ENCODE measurements at regions not wholly inside any gene's neighbourhood (a gene's known extent, or its start where the extent isn't known, plus 50 kb on each side); places are given as distances from the start of the nearest gene placed in this dataset.

- ATAC-seq, result no peak
- no peak for TF ChIP-seq ARNTL (CRISPR knock-in tag; IDR thresholded peaks at IDR 0.05; ENCODE audit: borderline replicate concordance, low read depth)
- TF ChIP-seq ZC3H10 (CRISPR knock-in tag; IDR thresholded peaks at IDR 0.05), result no peak
- no peak for TF ChIP-seq GLIS3 (CRISPR knock-in tag; IDR thresholded peaks at IDR 0.05)
- no peak for TF ChIP-seq ZNF8 (CRISPR knock-in tag; IDR thresholded peaks at IDR 0.05)
- TF ChIP-seq ZFP3 (CRISPR knock-in tag; IDR thresholded peaks at IDR 0.05), result no peak
- no peak for TF ChIP-seq RARB (CRISPR knock-in tag; IDR thresholded peaks at IDR 0.05)
- TF ChIP-seq CSRNP3 (CRISPR knock-in tag; IDR thresholded peaks at IDR 0.05), result no peak
- no peak for TF ChIP-seq ZNF565 (CRISPR knock-in tag; conservative IDR thresholded peaks at IDR 0.05; ENCODE audit: low read depth)
- no peak for TF ChIP-seq CSDC2 (CRISPR knock-in tag; IDR thresholded peaks at IDR 0.05)
- TF ChIP-seq ISL1 (CRISPR knock-in tag; IDR thresholded peaks at IDR 0.05), result no peak
- TF ChIP-seq SNAI2 (CRISPR knock-in tag; IDR thresholded peaks at IDR 0.05), result no peak
- TF ChIP-seq BACH2 (CRISPR knock-in tag; IDR thresholded peaks at IDR 0.05; ENCODE audit: borderline replicate concordance), result no peak
- no peak for TF ChIP-seq TOX (CRISPR knock-in tag; IDR thresholded peaks at IDR 0.05; ENCODE audit: borderline replicate concordance)
These were observed 268.0 kb upstream of the ARRDC4 start for GRCh38 chr15:97692301-97693015.

- no peak for TF ChIP-seq CSRNP3 (CRISPR knock-in tag; IDR thresholded peaks at IDR 0.05)
- no peak for TF ChIP-seq ARNTL (CRISPR knock-in tag; IDR thresholded peaks at IDR 0.05; ENCODE audit: borderline replicate concordance, low read depth)
- TF ChIP-seq ISL1 (CRISPR knock-in tag; IDR thresholded peaks at IDR 0.05), result no peak
- no peak for TF ChIP-seq POU6F1 (CRISPR knock-in tag; IDR thresholded peaks at IDR 0.05; ENCODE audit: borderline replicate concordance, low read depth)
- TF ChIP-seq TCF4 (CRISPR knock-in tag; IDR thresholded peaks at IDR 0.05; ENCODE audit: borderline replicate concordance), result no peak
- no peak for TF ChIP-seq RARB (CRISPR knock-in tag; IDR thresholded peaks at IDR 0.05)
- no peak for TF ChIP-seq ESRRG (CRISPR knock-in tag; IDR thresholded peaks at IDR 0.05)
- TF ChIP-seq, protein P1, sequence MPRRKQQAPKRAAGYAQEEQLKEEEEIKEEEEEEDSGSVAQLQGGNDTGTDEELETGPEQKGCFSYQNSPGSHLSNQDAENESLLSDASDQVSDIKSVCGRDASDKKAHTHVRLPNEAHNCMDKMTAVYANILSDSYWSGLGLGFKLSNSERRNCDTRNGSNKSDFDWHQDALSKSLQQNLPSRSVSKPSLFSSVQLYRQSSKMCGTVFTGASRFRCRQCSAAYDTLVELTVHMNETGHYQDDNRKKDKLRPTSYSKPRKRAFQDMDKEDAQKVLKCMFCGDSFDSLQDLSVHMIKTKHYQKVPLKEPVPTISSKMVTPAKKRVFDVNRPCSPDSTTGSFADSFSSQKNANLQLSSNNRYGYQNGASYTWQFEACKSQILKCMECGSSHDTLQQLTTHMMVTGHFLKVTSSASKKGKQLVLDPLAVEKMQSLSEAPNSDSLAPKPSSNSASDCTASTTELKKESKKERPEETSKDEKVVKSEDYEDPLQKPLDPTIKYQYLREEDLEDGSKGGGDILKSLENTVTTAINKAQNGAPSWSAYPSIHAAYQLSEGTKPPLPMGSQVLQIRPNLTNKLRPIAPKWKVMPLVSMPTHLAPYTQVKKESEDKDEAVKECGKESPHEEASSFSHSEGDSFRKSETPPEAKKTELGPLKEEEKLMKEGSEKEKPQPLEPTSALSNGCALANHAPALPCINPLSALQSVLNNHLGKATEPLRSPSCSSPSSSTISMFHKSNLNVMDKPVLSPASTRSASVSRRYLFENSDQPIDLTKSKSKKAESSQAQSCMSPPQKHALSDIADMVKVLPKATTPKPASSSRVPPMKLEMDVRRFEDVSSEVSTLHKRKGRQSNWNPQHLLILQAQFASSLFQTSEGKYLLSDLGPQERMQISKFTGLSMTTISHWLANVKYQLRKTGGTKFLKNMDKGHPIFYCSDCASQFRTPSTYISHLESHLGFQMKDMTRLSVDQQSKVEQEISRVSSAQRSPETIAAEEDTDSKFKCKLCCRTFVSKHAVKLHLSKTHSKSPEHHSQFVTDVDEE (CRISPR knock-in tag; IDR thresholded peaks at IDR 0.05), result no peak
- TF ChIP-seq, protein P2, sequence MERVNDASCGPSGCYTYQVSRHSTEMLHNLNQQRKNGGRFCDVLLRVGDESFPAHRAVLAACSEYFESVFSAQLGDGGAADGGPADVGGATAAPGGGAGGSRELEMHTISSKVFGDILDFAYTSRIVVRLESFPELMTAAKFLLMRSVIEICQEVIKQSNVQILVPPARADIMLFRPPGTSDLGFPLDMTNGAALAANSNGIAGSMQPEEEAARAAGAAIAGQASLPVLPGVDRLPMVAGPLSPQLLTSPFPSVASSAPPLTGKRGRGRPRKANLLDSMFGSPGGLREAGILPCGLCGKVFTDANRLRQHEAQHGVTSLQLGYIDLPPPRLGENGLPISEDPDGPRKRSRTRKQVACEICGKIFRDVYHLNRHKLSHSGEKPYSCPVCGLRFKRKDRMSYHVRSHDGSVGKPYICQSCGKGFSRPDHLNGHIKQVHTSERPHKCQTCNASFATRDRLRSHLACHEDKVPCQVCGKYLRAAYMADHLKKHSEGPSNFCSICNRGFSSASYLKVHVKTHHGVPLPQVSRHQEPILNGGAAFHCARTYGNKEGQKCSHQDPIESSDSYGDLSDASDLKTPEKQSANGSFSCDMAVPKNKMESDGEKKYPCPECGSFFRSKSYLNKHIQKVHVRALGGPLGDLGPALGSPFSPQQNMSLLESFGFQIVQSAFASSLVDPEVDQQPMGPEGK (CRISPR knock-in tag; IDR thresholded peaks at IDR 0.05; ENCODE audit: borderline replicate concordance), result no peak
- no peak for TF ChIP-seq BACH2 (CRISPR knock-in tag; IDR thresholded peaks at IDR 0.05; ENCODE audit: borderline replicate concordance)
- TF ChIP-seq TOX (CRISPR knock-in tag; IDR thresholded peaks at IDR 0.05; ENCODE audit: borderline replicate concordance), result no peak
These were observed 266.0 kb upstream of the ARRDC4 start for GRCh38 chr15:97694456-97694855.

DNA sequence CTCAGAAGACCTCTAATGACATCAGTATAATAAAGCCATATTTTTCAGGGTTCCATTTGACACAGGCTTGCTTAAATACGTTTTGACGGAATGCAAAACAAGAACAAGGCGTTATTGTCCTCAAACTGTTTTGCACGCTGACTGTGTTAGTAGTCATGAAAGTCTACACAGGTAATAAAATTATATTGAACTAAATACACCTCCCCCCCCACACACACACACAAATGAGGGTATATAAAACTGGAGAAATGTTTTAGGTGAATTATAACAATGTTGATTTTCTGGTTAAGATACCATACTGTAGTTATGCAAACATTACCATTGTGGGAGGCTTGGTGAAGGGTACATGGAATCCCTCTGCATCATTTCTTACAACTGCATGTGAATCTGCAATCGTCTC lies 257.1 kb upstream of the ARRDC4 start:
- TF ChIP-seq GLIS3 (CRISPR knock-in tag; IDR thresholded peaks at IDR 0.05), result no peak
- no peak for TF ChIP-seq TOX (CRISPR knock-in tag; IDR thresholded peaks at IDR 0.05; ENCODE audit: borderline replicate concordance)
- no peak for TF ChIP-seq CREB5 (CRISPR knock-in tag; IDR thresholded peaks at IDR 0.05; ENCODE audit: low read depth)
- no peak for TF ChIP-seq SNAI2 (CRISPR knock-in tag; IDR thresholded peaks at IDR 0.05)
- no peak for TF ChIP-seq ZFP3 (CRISPR knock-in tag; IDR thresholded peaks at IDR 0.05)
- no peak for TF ChIP-seq ZNF565 (CRISPR knock-in tag; conservative IDR thresholded peaks at IDR 0.05; ENCODE audit: low read depth)
- TF ChIP-seq RARB (CRISPR knock-in tag; IDR thresholded peaks at IDR 0.05), result no peak
- no peak for TF ChIP-seq OSR1 (CRISPR knock-in tag; IDR thresholded peaks at IDR 0.05)
- no peak for TF ChIP-seq PPARA (CRISPR knock-in tag; IDR thresholded peaks at IDR 0.05; ENCODE audit: borderline replicate concordance)
- no peak for TF ChIP-seq ISL1 (CRISPR knock-in tag; IDR thresholded peaks at IDR 0.05)
- TF ChIP-seq ZFP30 (CRISPR knock-in tag; IDR thresholded peaks at IDR 0.05), result no peak
- no peak for TF ChIP-seq BACH2 (CRISPR knock-in tag; IDR thresholded peaks at IDR 0.05; ENCODE audit: borderline replicate concordance)
- TF ChIP-seq TCF4 (CRISPR knock-in tag; IDR thresholded peaks at IDR 0.05; ENCODE audit: borderline replicate concordance), result no peak
- no peak for ATAC-seq

More at GRCh38 chr15:97694456-97694855, 266.0 kb upstream of the ARRDC4 start:
- no peak for ATAC-seq

All from SK-N-SH treated with all-trans-retinoic acid at 6 μM for 48 hours (cell line).